SK-N-MC (cell line): ENCODE measurements at regions not wholly inside any gene's neighbourhood (a gene's known extent, or its start where the extent isn't known, plus 50 kb on each side); places are given as distances from the start of the nearest gene placed in this dataset.

Experiments used
- EZH2 ChIP-seq: fragments of 200-600 bp; sonication (generic); IDR thresholded peaks from one replicate; pipeline ENCODE4 v1.6.1; 2017; ENCODE audit warnings: antibody characterized with exemption
- FOXP2 ChIP-seq: optimal IDR thresholded peaks from 2 replicates; pipeline ENCODE3; 2011; ENCODE audit warnings: mild to moderate bottlenecking, moderate library complexity; ENCODE audit not compliant: insufficient read depth; ENCODE audit errors: extremely low read length, control extremely low read depth
- POLR2AphosphoS5 ChIP-seq: IDR thresholded peaks from 2 replicates; pipeline ENCODE4 v1.6.1; 2012; ENCODE audit warnings: mild to moderate bottlenecking, low read depth, low read length, borderline replicate concordance

DNA sequence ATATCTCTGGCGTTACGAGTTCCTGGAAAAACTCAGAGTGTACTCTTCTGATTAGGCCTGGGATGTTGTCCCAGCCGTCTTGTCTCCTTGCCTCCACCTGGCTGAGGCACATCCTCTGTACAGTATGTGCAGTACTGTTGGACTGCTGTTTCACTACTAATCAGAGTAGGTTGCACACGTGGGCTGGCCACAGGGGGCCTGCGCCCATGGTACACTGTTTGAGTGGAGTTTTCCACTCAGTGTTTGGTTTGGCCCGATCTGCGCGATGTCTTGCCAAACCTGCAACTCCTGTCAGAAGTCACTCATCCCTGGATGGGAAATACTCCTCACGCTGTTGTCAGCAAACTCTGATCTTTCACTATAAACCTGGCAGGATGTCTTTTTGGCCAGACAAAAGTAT lies 189.6 kb upstream of the CSNK1A1L start:
- TF ChIP-seq EZH2, result no peak
- TF ChIP-seq POLR2AphosphoS5, result no peak
- TF ChIP-seq FOXP2, result no peak
